ENCODE measurements at regions not wholly inside any gene's neighbourhood (a gene's known extent, or its start where the extent isn't known, plus 50 kb on each side); places are given as distances from the start of the nearest gene placed in this dataset.

GRCh38 chr6:134744301-134744700, 205.6 kb downstream of the ALDH8A1 start:
- Histone ChIP-seq H3K27me3 (no peaks in the 10 kb centered on the region), H3K36me3 (no peaks in the 10 kb centered on the region), H3K27ac (replicated peaks in 1 of 4) (no peak overlapping the region), H3K9me3 (no peaks in the 10 kb centered on the region), H3K4me1 (no peaks in the 10 kb centered on the region), H3K4me3 (no peak overlapping the region)
- DNase-seq (ENCODE audit: extremely low spot score) = no peak
- TF ChIP-seq POLR2A (IDR thresholded peaks at IDR 0.05; ENCODE audit: low read depth) = no peak
- TF ChIP-seq EP300 (IDR thresholded peaks at IDR 0.05) = no peak
- no peak for TF ChIP-seq CTCF (IDR thresholded peaks at IDR 0.05)
- TF ChIP-seq POLR2AphosphoS5 (IDR thresholded peaks at IDR 0.05) = no peak
- intact Hi-C loops (cut with DNase I) = no loop called here

GRCh38 chr6:134741200-134741536, 208.7 kb downstream of the ALDH8A1 start:
- WGBS = 88% methylated on average over 7 of the region's 7 CpGs
- intact Hi-C loops (cut with DNase I) = no loop called here
- H3K36me3 ChIP-seq = no peaks in the 10 kb centered on the region

GRCh38 chr6:134740473-134741199, 209.3 kb downstream of the ALDH8A1 start:
- Histone ChIP-seq H3K4me1 (no peaks in the 10 kb centered on the region), H3K9me3 (no peaks in the 10 kb centered on the region), H3K36me3 (no peaks in the 10 kb centered on the region), H3K27ac (replicated peaks in 1 of 4) (no peak overlapping the region), H3K4me3 (no peak overlapping the region), H3K27me3 (no peaks in the 10 kb centered on the region)
- TF ChIP-seq EP300 (IDR thresholded peaks at IDR 0.05) = no peak
- no peak for TF ChIP-seq POLR2A (IDR thresholded peaks at IDR 0.05; ENCODE audit: low read depth)
- TF ChIP-seq CTCF (IDR thresholded peaks at IDR 0.05) = no peak
- TF ChIP-seq POLR2AphosphoS5 (IDR thresholded peaks at IDR 0.05) = no peak
- 75% methylated on average over 5 of the region's 5 CpGs for WGBS
- DNase-seq (ENCODE audit: extremely low spot score) = no peak
- intact Hi-C loops (cut with DNase I) = no loop called here

More at GRCh38 chr6:134741200-134741536, 208.7 kb downstream of the ALDH8A1 start:
- Histone ChIP-seq H3K27me3 (no peaks in the 10 kb centered on the region), H3K4me1 (no peaks in the 10 kb centered on the region), H3K27ac (replicated peaks in 1 of 4) (no peak overlapping the region), H3K9me3 (no peaks in the 10 kb centered on the region), H3K4me3 (no peak overlapping the region)
- DNase-seq (ENCODE audit: extremely low spot score) = no peak
- no peak for TF ChIP-seq POLR2AphosphoS5 (IDR thresholded peaks at IDR 0.05)
- TF ChIP-seq POLR2A (IDR thresholded peaks at IDR 0.05; ENCODE audit: low read depth) = no peak
- no peak for TF ChIP-seq EP300 (IDR thresholded peaks at IDR 0.05)
- TF ChIP-seq CTCF (IDR thresholded peaks at IDR 0.05) = no peak

- H3K36me3 ChIP-seq = no peaks in the 10 kb centered on the region
- no peaks in the 10 kb centered on the region for H3K27me3 ChIP-seq
- intact Hi-C loops (cut with DNase I) = no loop called here
- H3K4me3 ChIP-seq = no peak overlapping the region
- H3K4me1 ChIP-seq = no peaks in the 10 kb centered on the region
- no peak for TF ChIP-seq EP300 (IDR thresholded peaks at IDR 0.05)
- no peak for TF ChIP-seq CTCF (IDR thresholded peaks at IDR 0.05)
- TF ChIP-seq POLR2A (IDR thresholded peaks at IDR 0.05; ENCODE audit: low read depth) = no peak
- no peak for TF ChIP-seq POLR2AphosphoS5 (IDR thresholded peaks at IDR 0.05)
- DNase-seq (ENCODE audit: extremely low spot score) = no peak
- H3K9me3 ChIP-seq = no peaks in the 10 kb centered on the region
- H3K27ac ChIP-seq (replicated peaks in 1 of 4) = no peak overlapping the region
- WGBS = 75% methylated on average over 5 of the region's 5 CpGs
These were observed 209.9 kb downstream of the ALDH8A1 start for GRCh38 chr6:134740027-134740373.

All from esophagus muscularis mucosa (tissue), 4 donors.